LNCaP clone FGC (cell line): ENCODE measurements at regions not wholly inside any gene's neighbourhood (a gene's known extent, or its start where the extent isn't known, plus 50 kb on each side); places are given as distances from the start of the nearest gene placed in this dataset.

ENCODE experiments used
- DNase-seq: peaks from one replicate; pipeline ENCODE4 v3.0.0-alpha.2; 2011; ENCODE audit warnings: low read depth
- H3K4me3 ChIP-seq: 2 replicates; pipeline ENCODE4 v1.5.1; 2011; ENCODE audit warnings: mild to moderate bottlenecking, low read depth, low read length, control low read depth
- CTCF ChIP-seq: IDR thresholded peaks from 2 replicates; pipeline ENCODE4 v1.5.1; 2012; ENCODE audit warnings: mild to moderate bottlenecking; ENCODE audit not compliant: control insufficient read depth, insufficient read depth; ENCODE audit errors: extremely low read depth

GRCh38 chr11:28759311-28759710 lies 651.1 kb downstream of the METTL15 start:
- no peak overlapping the region for H3K4me3 ChIP-seq
- no peak for DNase-seq
- TF ChIP-seq CTCF, result no peak

GRCh38 chr11:28757725-28758515 lies 649.7 kb downstream of the METTL15 start:
- no peak overlapping the region for H3K4me3 ChIP-seq
- no peak for DNase-seq
- no peak for TF ChIP-seq CTCF

- no peak for DNase-seq
These were observed 648.8 kb downstream of the METTL15 start for GRCh38 chr11:28756977-28757376.

GRCh38 chr11:28743061-28743550 lies 634.9 kb downstream of the METTL15 start:
- H3K4me3 ChIP-seq, result no peak overlapping the region
- no peak for TF ChIP-seq CTCF
- DNase-seq, result no peak

More at GRCh38 chr11:28756977-28757376, 648.8 kb downstream of the METTL15 start:
- TF ChIP-seq CTCF, result no peak
- no peak overlapping the region for H3K4me3 ChIP-seq

- no peak overlapping the region for H3K4me3 ChIP-seq
- no peak for TF ChIP-seq CTCF
- no peak for DNase-seq
These were observed 631.5 kb downstream of the METTL15 start for GRCh38 chr11:28739489-28740280.

- DNase-seq, result no peak
- H3K4me3 ChIP-seq, result no peak overlapping the region
- no peak for TF ChIP-seq CTCF
These were observed 630.4 kb downstream of the METTL15 start for GRCh38 chr11:28738549-28738948.
